GM23338 (cell line): ENCODE measurements at regions not wholly inside any gene's neighbourhood (a gene's known extent, or its start where the extent isn't known, plus 50 kb on each side); places are given as distances from the start of the nearest gene placed in this dataset.

Source experiments
- ATAC-seq: fragments of 200-7000 bp; cut with Tn5 transposase; 3 replicates; pipeline ENCODE4 v1.9.1; 2020
- DNase-seq: peaks from one replicate; pipeline ENCODE4 v3.0.0-alpha.2; 2015; ENCODE audit warnings: low spot score
- H2AFZ ChIP-seq: fragments of 200-600 bp; sonication (generic); 2 replicates; pipeline ENCODE4 v1.8.0; 2016; ENCODE audit warnings: antibody characterized with exemption, mild to moderate bottlenecking, moderate library complexity
- H3F3A ChIP-seq: fragments of 200-600 bp; sonication (generic); replicated peaks from 2 replicates; pipeline ENCODE4 v1.8.0; 2017; ENCODE audit warnings: antibody characterized with exemption, mixed run types, low read depth
- H3K27ac ChIP-seq: fragments of 200-600 bp; sonication (generic); 2 replicates; pipeline ENCODE4 v1.6.1; 2016; ENCODE audit warnings: low read depth
- H3K27me3 ChIP-seq: fragments of 200-600 bp; sonication (generic); 2 replicates; pipeline ENCODE4 v1.8.0; 2016; ENCODE audit warnings: mild to moderate bottlenecking, mixed run types, moderate library complexity; ENCODE audit not compliant: insufficient read depth
- H3K36me3 ChIP-seq: fragments of 200-600 bp; sonication (generic); 2 replicates; pipeline ENCODE4 v1.8.0; 2016; ENCODE audit warnings: mild to moderate bottlenecking; ENCODE audit not compliant: insufficient read depth
- H3K4me1 ChIP-seq: fragments of 200-600 bp; sonication (generic); 2 replicates; pipeline ENCODE4 v1.8.0; 2016; ENCODE audit warnings: mild to moderate bottlenecking, moderate library complexity; ENCODE audit not compliant: insufficient read depth
- H3K4me2 ChIP-seq: fragments of 200-600 bp; sonication (generic); 2 replicates; pipeline ENCODE4 v1.7.1; 2017; ENCODE audit warnings: mixed run types
- H3K4me3 ChIP-seq: fragments of 200-600 bp; sonication (generic); 2 replicates; pipeline ENCODE4 v1.6.1; 2016; ENCODE audit warnings: mixed run types
- H3K79me2 ChIP-seq: fragments of 200-600 bp; sonication (generic); replicated peaks from 2 replicates; pipeline ENCODE4 v1.8.0; 2017; ENCODE audit warnings: mild to moderate bottlenecking; ENCODE audit not compliant: insufficient read depth
- H3K9me2 ChIP-seq: fragments of 200-600 bp; sonication (generic); 2 replicates; pipeline ENCODE4 v1.8.0; 2017; ENCODE audit not compliant: insufficient read depth
- H4K20me1 ChIP-seq: fragments of 200-600 bp; sonication (generic); replicated peaks from 2 replicates; pipeline ENCODE4 v1.8.0; 2017; ENCODE audit warnings: mild to moderate bottlenecking; ENCODE audit not compliant: insufficient read depth
- H3K27ac Mint-ChIP-seq: 2 replicates; pipeline ENCODE4 v1.8.0; 2020; ENCODE audit warnings: inconsistent platforms, mild to moderate bottlenecking, moderate library complexity, mixed read lengths
- H3K27me3 Mint-ChIP-seq: 3 replicates; pipeline ENCODE4 v1.8.0; 2022; ENCODE audit warnings: low read depth, mild to moderate bottlenecking, moderate library complexity, mixed read lengths, inconsistent platforms; ENCODE audit not compliant: insufficient read depth, poor library complexity
- H3K36me3 Mint-ChIP-seq: 3 replicates; pipeline ENCODE4 v1.8.0; 2021; ENCODE audit warnings: low read depth, mild to moderate bottlenecking, inconsistent platforms, moderate library complexity, mixed read lengths
- H3K4me1 Mint-ChIP-seq: 3 replicates; pipeline ENCODE4 v1.8.0; 2020; ENCODE audit warnings: mild to moderate bottlenecking, inconsistent platforms, mixed read lengths
- H3K4me3 Mint-ChIP-seq: 3 replicates; pipeline ENCODE4 v1.8.0; 2021; ENCODE audit warnings: moderate library complexity, mild to moderate bottlenecking, inconsistent platforms, mixed read lengths
- H3K9me3 Mint-ChIP-seq: 3 replicates; pipeline ENCODE4 v1.8.0; 2020; ENCODE audit warnings: moderate library complexity, mild to moderate bottlenecking, inconsistent platforms, mixed read lengths
- CREB1 ChIP-seq: fragments of 250-450 bp; sonication (Bioruptor Pico); IDR thresholded peaks from 2 replicates; pipeline ENCODE4 v1.5.0; 2020; ENCODE audit warnings: low read depth, mild to moderate bottlenecking, moderate library complexity
- EZH2 ChIP-seq: fragments of 200-600 bp; sonication (generic); IDR thresholded peaks from one replicate; pipeline ENCODE4 v1.8.0; 2017; ENCODE audit warnings: antibody characterized with exemption, mild to moderate bottlenecking, low read depth; ENCODE audit not compliant: unreplicated experiment
- EZH2phosphoT487 ChIP-seq: fragments of 200-600 bp; sonication (generic); IDR thresholded peaks from one replicate; pipeline ENCODE4 v1.8.1; 2018; ENCODE audit warnings: antibody characterized with exemption; ENCODE audit not compliant: unreplicated experiment
- JUNB ChIP-seq: IDR thresholded peaks from one replicate; pipeline ENCODE4 v1.6.1; 2016; ENCODE audit warnings: antibody characterized with exemption; ENCODE audit not compliant: unreplicated experiment
- NANOG ChIP-seq: IDR thresholded peaks from 2 replicates; pipeline ENCODE4 v1.6.1; 2016; ENCODE audit warnings: antibody characterized with exemption, borderline replicate concordance
- POLR2AphosphoS5 ChIP-seq: IDR thresholded peaks from 2 replicates; pipeline ENCODE4 v1.6.1; 2016; ENCODE audit warnings: antibody characterized with exemption, low read depth
- STAT1 ChIP-seq: IDR thresholded peaks from one replicate; pipeline ENCODE4 v1.6.1; 2016; ENCODE audit warnings: antibody characterized with exemption; ENCODE audit not compliant: unreplicated experiment
- ZNF331 ChIP-seq: fragments of 250-450 bp; sonication (Bioruptor Pico); IDR thresholded peaks from 2 replicates; pipeline ENCODE4 v1.5.0; 2020; ENCODE audit warnings: low read depth, mild to moderate bottlenecking, moderate library complexity
- TF ChIP-seq, protein P1 (sequence below): fragments of 250-450 bp; sonication (Bioruptor Pico); IDR thresholded peaks from 2 replicates; pipeline ENCODE4 v1.5.0; 2020; ENCODE audit warnings: mild to moderate bottlenecking, moderate library complexity
- TF ChIP-seq, protein P2 (sequence below): IDR thresholded peaks from 2 replicates; pipeline ENCODE4 v1.6.1; 2016; ENCODE audit warnings: antibody characterized with exemption
- TF ChIP-seq, protein P3 (sequence below): IDR thresholded peaks from one replicate; pipeline ENCODE4 v1.6.1; 2018; ENCODE audit warnings: antibody characterized with exemption; ENCODE audit not compliant: unreplicated experiment

DNA sequence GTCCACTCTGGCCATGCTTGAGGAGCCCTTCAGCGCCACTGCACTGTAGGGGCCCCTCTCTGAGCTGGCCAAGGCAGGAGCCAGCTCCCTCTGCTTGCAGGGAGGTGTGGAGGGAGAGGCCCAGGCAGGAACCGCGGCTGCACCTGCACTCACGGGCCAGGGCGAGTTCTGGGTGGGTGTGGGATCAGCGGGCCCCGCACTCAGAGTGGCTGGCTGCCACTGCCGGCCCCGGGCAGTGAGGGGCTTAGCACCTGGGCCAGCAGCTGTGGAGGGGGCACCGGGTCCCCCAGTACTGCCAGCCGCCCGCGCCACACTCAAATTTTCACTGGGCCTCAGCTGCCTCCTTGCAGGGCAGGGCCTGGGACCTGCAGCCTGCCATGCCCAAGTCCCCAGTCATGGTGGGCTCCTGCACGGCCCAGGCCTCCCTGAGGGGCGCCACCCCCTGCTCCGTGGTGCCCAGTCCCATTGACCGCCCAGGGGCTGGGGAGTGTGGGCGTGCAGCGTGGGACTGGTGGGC lies 347.2 kb upstream of the SPOCK3 start:
- Histone ChIP-seq H2AFZ (no peak overlapping the region), H4K20me1 (no peaks in the 10 kb centered on the region), H3K9me2 (peaks cover 12% of the 10 kb centered on the region; the same call in 1 of the 2 replicates), H3K27me3 (no peaks in the 10 kb centered on the region), H3K4me1 (no peaks in the 10 kb centered on the region), H3K4me3 (no peak overlapping the region), H3K36me3 (peaks cover 18% of the 10 kb centered on the region; the same call in 1 of the 2 replicates), H3F3A (no peaks in the 10 kb centered on the region), H3K4me2 (no peak overlapping the region), H3K27ac (no peak overlapping the region), H3K79me2 (no peaks in the 10 kb centered on the region)
- Mint-ChIP-seq H3K4me3 (no peak overlapping the region), H3K9me3 (peaks cover 56% of the 10 kb centered on the region), H3K4me1 (no peaks in the 10 kb centered on the region), H3K27ac (no peak overlapping the region), H3K27me3 (no peaks in the 10 kb centered on the region), H3K36me3 (peaks cover 34% of the 10 kb centered on the region)
- ATAC-seq (no peak), DNase-seq (no peak)
- TF ChIP-seq ZNF331: no peak
- TF ChIP-seq CREB1: no peak
- TF ChIP-seq EZH2: no peak
- TF ChIP-seq, protein P1, sequence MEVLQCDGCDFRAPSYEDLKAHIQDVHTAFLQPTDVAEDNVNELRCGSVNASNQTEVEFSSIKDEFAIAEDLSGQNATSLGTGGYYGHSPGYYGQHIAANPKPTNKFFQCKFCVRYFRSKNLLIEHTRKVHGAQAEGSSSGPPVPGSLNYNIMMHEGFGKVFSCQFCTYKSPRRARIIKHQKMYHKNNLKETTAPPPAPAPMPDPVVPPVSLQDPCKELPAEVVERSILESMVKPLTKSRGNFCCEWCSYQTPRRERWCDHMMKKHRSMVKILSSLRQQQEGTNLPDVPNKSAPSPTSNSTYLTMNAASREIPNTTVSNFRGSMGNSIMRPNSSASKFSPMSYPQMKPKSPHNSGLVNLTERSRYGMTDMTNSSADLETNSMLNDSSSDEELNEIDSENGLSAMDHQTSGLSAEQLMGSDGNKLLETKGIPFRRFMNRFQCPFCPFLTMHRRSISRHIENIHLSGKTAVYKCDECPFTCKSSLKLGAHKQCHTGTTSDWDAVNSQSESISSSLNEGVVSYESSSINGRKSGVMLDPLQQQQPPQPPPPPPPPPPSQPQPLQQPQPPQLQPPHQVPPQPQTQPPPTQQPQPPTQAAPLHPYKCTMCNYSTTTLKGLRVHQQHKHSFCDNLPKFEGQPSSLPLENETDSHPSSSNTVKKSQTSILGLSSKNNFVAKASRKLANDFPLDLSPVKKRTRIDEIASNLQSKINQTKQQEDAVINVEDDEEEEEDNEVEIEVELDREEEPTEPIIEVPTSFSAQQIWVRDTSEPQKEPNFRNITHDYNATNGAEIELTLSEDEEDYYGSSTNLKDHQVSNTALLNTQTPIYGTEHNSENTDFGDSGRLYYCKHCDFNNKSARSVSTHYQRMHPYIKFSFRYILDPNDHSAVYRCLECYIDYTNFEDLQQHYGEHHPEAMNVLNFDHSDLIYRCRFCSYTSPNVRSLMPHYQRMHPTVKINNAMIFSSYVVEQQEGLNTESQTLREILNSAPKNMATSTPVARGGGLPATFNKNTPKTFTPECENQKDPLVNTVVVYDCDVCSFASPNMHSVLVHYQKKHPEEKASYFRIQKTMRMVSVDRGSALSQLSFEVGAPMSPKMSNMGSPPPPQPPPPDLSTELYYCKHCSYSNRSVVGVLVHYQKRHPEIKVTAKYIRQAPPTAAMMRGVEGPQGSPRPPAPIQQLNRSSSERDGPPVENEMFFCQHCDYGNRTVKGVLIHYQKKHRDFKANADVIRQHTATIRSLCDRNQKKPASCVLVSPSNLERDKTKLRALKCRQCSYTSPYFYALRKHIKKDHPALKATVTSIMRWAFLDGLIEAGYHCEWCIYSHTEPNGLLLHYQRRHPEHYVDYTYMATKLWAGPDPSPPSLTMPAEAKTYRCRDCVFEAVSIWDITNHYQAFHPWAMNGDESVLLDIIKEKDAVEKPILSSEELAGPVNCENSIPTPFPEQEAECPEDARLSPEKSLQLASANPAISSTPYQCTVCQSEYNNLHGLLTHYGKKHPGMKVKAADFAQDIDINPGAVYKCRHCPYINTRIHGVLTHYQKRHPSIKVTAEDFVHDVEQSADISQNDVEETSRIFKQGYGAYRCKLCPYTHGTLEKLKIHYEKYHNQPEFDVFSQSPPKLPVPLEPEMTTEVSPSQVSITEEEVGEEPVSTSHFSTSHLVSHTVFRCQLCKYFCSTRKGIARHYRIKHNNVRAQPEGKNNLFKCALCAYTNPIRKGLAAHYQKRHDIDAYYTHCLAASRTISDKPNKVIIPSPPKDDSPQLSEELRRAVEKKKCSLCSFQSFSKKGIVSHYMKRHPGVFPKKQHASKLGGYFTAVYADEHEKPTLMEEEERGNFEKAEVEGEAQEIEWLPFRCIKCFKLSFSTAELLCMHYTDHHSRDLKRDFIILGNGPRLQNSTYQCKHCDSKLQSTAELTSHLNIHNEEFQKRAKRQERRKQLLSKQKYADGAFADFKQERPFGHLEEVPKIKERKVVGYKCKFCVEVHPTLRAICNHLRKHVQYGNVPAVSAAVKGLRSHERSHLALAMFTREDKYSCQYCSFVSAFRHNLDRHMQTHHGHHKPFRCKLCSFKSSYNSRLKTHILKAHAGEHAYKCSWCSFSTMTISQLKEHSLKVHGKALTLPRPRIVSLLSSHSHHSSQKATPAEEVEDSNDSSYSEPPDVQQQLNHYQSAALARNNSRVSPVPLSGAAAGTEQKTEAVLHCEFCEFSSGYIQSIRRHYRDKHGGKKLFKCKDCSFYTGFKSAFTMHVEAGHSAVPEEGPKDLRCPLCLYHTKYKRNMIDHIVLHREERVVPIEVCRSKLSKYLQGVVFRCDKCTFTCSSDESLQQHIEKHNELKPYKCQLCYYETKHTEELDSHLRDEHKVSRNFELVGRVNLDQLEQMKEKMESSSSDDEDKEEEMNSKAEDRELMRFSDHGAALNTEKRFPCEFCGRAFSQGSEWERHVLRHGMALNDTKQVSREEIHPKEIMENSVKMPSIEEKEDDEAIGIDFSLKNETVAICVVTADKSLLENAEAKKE (CRISPR knock-in tag): no peak
- TF ChIP-seq, protein P2, sequence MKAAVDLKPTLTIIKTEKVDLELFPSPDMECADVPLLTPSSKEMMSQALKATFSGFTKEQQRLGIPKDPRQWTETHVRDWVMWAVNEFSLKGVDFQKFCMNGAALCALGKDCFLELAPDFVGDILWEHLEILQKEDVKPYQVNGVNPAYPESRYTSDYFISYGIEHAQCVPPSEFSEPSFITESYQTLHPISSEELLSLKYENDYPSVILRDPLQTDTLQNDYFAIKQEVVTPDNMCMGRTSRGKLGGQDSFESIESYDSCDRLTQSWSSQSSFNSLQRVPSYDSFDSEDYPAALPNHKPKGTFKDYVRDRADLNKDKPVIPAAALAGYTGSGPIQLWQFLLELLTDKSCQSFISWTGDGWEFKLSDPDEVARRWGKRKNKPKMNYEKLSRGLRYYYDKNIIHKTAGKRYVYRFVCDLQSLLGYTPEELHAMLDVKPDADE: no peak
- no peak for TF ChIP-seq POLR2AphosphoS5
- TF ChIP-seq, protein P3, sequence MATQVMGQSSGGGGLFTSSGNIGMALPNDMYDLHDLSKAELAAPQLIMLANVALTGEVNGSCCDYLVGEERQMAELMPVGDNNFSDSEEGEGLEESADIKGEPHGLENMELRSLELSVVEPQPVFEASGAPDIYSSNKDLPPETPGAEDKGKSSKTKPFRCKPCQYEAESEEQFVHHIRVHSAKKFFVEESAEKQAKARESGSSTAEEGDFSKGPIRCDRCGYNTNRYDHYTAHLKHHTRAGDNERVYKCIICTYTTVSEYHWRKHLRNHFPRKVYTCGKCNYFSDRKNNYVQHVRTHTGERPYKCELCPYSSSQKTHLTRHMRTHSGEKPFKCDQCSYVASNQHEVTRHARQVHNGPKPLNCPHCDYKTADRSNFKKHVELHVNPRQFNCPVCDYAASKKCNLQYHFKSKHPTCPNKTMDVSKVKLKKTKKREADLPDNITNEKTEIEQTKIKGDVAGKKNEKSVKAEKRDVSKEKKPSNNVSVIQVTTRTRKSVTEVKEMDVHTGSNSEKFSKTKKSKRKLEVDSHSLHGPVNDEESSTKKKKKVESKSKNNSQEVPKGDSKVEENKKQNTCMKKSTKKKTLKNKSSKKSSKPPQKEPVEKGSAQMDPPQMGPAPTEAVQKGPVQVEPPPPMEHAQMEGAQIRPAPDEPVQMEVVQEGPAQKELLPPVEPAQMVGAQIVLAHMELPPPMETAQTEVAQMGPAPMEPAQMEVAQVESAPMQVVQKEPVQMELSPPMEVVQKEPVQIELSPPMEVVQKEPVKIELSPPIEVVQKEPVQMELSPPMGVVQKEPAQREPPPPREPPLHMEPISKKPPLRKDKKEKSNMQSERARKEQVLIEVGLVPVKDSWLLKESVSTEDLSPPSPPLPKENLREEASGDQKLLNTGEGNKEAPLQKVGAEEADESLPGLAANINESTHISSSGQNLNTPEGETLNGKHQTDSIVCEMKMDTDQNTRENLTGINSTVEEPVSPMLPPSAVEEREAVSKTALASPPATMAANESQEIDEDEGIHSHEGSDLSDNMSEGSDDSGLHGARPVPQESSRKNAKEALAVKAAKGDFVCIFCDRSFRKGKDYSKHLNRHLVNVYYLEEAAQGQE: no peak
- no peak for TF ChIP-seq NANOG
- no peak for TF ChIP-seq STAT1
- TF ChIP-seq EZH2phosphoT487: no peak
- no peak for TF ChIP-seq JUNB
